GM12872 (cell line): ENCODE measurements at regions not wholly inside any gene's neighbourhood (a gene's known extent, or its start where the extent isn't known, plus 50 kb on each side); places are given as distances from the start of the nearest gene placed in this dataset.

Experiments used
- TF ChIP-seq, protein P1 (sequence below): IDR thresholded peaks from 3 replicates; pipeline ENCODE4 v1.5.1; 2011; ENCODE audit warnings: low read depth, mild to moderate bottlenecking, low read length, moderate library complexity; ENCODE audit not compliant: insufficient read depth

DNA sequence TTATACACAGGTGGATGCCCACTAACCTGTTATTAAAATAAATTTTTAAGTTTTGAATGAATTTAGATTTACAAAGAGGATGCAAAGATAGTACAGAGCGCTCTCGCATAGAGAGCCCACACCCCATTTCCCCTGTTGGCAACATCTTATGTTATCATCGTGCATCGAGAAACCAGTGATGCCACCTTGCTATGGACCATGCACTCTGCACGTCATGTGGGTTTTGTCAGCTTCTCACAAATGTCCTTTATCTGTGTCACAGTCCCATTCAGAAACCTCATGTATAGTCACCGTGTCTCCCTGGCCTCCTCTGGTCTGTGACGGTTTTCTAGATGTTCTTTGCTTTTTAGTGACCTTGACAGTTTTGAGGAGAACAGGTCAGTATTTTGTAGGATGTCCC lies 60.0 kb downstream of the ING1 start:
- TF ChIP-seq, protein P1, sequence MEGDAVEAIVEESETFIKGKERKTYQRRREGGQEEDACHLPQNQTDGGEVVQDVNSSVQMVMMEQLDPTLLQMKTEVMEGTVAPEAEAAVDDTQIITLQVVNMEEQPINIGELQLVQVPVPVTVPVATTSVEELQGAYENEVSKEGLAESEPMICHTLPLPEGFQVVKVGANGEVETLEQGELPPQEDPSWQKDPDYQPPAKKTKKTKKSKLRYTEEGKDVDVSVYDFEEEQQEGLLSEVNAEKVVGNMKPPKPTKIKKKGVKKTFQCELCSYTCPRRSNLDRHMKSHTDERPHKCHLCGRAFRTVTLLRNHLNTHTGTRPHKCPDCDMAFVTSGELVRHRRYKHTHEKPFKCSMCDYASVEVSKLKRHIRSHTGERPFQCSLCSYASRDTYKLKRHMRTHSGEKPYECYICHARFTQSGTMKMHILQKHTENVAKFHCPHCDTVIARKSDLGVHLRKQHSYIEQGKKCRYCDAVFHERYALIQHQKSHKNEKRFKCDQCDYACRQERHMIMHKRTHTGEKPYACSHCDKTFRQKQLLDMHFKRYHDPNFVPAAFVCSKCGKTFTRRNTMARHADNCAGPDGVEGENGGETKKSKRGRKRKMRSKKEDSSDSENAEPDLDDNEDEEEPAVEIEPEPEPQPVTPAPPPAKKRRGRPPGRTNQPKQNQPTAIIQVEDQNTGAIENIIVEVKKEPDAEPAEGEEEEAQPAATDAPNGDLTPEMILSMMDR, result no peak

DNA sequence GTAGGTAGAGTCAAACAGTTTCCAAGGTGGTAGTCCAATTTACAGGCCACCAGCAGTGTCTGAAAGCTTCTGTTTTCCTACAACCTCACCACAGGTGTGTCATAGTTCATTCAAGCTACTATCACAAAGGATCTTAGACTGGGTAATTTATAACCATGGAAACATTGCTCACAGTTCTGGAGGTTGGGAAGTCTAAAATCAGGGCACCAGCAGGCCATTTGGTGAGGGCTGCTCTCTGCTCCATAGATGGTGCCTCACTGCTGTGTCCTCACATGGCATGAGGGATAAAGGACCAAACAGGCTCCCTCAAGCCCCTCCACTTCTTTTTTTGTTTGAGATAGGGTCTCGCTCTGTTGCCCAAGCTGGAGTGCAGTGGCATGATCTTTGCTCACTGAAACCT lies 60.6 kb downstream of the ING1 start:
- TF ChIP-seq, protein P1, result no peak

DNA sequence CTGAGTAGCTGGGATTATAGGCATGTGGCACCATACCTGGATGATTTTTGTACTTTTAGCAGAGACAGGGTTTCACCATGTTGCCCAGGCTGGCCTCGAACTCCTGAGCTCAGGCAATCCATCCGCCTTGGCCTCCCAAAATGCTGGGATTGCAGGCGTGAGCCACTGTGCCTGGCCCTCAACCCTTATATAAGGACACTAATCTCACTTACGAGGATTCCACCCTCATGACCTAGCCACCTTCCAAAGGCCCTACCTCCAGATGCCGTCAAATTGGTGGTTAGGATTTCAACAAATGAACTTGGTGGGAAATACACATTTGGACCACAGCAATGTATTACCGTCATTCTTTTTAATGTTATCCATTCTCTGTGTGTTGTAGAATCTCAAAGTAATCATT lies 61.0 kb downstream of the ING1 start:
- TF ChIP-seq, protein P1, result no peak

DNA sequence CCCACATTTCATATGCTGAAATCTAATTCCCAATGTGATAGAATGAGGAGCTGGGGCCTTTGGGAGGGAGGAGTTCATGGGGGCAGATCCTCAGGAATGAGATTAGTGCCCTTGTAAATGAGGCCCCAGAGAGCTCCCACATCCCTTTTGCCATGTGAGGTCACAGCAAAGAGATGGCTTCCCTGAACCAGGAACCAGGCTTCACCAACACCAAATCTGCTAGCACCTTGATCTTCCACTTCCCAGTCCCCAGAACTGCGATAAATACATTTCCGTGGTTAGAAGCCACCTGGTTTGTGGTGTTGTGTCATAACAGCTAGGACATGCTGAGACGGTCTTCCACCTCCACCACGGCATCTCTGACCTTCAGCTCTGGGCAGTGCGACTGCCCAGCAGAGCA lies 62.1 kb downstream of the ING1 start:
- TF ChIP-seq, protein P1, result no peak

DNA sequence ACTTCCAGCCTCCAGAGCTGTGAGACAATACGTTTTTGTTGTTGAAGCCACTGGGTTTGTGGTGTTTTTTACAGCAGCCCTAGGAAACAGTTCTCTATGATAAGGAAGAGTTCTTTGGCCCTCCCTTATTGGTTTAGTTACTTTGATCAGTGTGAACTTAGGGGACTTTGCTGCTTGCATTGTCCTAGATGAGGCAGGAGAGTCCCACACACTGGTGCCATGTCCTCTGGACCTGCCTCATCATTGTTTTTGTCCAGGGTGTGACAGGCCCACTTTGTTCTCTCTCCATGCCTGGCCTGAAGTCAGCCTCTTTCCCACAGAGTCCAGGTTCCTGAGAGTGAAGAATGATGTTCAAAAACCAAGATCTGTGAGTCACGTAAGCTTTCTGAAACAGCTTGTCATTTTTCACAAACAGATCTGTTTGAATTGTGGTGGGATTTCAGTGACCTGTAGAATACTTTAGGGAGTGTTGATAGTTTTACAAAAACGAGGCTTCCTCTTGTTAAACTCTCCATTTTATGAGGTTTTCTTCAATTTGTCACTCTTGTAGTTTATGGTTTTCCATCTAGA lies 63.8 kb downstream of the ING1 start:
- TF ChIP-seq, protein P1, result no peak

DNA sequence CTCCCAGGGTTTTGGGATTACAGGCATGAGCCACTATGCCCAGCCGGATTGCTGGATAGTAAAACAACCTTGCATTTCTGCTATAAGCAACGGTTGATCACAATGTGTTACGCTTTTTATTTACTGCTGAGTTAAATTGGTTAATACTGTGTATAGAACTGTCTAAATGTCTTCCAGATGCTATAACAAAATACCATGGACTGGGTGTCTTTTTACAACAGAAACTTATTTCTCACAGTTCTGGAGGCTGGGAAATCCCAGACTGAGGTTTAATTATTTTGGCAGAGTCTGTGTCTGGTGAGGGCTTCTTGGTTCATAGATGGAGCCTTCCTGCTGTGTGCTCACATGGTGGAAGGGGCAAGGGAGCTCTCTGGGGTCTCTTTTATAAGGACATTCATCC lies 65.5 kb downstream of the ING1 start:
- TF ChIP-seq, protein P1, result no peak

DNA sequence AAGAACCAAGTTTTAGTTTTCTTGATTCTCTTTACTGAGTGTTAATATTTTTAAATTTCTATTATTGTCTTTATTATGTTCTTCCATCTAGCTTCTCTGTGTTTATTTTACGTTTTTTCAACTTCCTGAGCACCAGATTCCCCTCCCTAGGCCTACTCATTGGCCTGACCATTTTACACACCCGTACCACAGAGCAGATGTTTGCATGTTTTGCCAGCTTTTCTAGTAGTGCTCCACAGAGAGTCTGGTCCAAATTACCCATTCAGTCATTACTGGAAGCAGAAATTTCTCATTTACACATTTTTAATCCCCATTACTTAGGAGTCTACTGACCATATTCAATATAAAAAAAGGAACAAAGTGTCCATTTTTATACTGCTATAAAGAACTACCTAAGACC lies 66.9 kb downstream of the ING1 start:
- TF ChIP-seq, protein P1, result no peak
